BJ (cell line): ENCODE measurements at regions not wholly inside any gene's neighbourhood (a gene's known extent, or its start where the extent isn't known, plus 50 kb on each side); places are given as distances from the start of the nearest gene placed in this dataset.
"Not testable (repeated sequence)": the region's sequence is repeated elsewhere in the genome, so short reads cannot be mapped to it uniquely, and the experiment has no call there.

Experiments used
- CTCF ChIA-PET: fragments of 350-600 bp; formaldehyde crosslinking; extraction: SDS; loops from one replicate; lab custom pipeline; 2021; ENCODE audit warnings: antibody characterized with exemption, inconsistent platforms; lab: Yijun Ruan, JAX
- POLR2A ChIA-PET: fragments of 300-600 bp; sonication (Branson Sonifier 250); formaldehyde crosslinking; extraction: SDS; loops from one replicate; lab custom pipeline; 2021; ENCODE audit warnings: antibody characterized with exemption; lab: Charles Lee
- DNase-seq: peaks from one replicate; pipeline ENCODE4 v3.0.0-alpha.2; 2011; ENCODE audit warnings: low read depth
- H3K27me3 ChIP-seq: 2 replicates; pipeline ENCODE4 v1.6.0; 2011; ENCODE audit warnings: low read length; ENCODE audit not compliant: control insufficient read depth, insufficient read depth
- H3K36me3 ChIP-seq: 2 replicates; pipeline ENCODE4 v1.5.1; 2011; ENCODE audit warnings: low read length; ENCODE audit not compliant: control insufficient read depth, insufficient read depth
- H3K4me3 ChIP-seq: 2 replicates; pipeline ENCODE4 v1.5.1; 2011; ENCODE audit warnings: low read depth, mild to moderate bottlenecking, control low read depth, low read length
- CTCF ChIP-seq: IDR thresholded peaks from 2 replicates; pipeline ENCODE4 v1.5.1; 2011; ENCODE audit warnings: low read depth, mild to moderate bottlenecking, control low read depth, inconsistent platforms, low read length, moderate library complexity; ENCODE audit not compliant: insufficient read depth

- no peak for DNase-seq
- ChIA-PET POLR2A (no interaction called here), CTCF (no interaction called here)
- TF ChIP-seq CTCF: no peak
- Histone ChIP-seq H3K36me3 (no peaks in the 10 kb centered on the region), H3K4me3 (no peak overlapping the region), H3K27me3 (no peaks in the 10 kb centered on the region)
These were observed 584.4 kb downstream of the KLHL4 start for GRCh38 chrX:88101968-88102367.

GRCh38 chrX:88135735-88136134, 611.3 kb upstream of the CPXCR1 start:
- no peak for TF ChIP-seq CTCF
- Histone ChIP-seq H3K36me3 (no peaks in the 10 kb centered on the region), H3K27me3 (no peaks in the 10 kb centered on the region), H3K4me3 (no peak overlapping the region)
- no peak for DNase-seq
- CTCF ChIA-PET: no interaction called here
- POLR2A ChIA-PET: no interaction called here

GRCh38 chrX:88136328-88136727, 610.7 kb upstream of the CPXCR1 start:
- CTCF ChIA-PET: no interaction called here
- H3K27me3 ChIP-seq: no peaks in the 10 kb centered on the region
- TF ChIP-seq CTCF: no peak
- no peaks in the 10 kb centered on the region for H3K36me3 ChIP-seq
- POLR2A ChIA-PET: no interaction called here
- DNase-seq: no peak
- no peak overlapping the region for H3K4me3 ChIP-seq

- ChIA-PET CTCF (no interaction called here), POLR2A (no interaction called here)
- TF ChIP-seq CTCF: no peak
- no peak for DNase-seq
- no peak overlapping the region for H3K4me3 ChIP-seq
- no peaks in the 10 kb centered on the region for H3K36me3 ChIP-seq
- H3K27me3 ChIP-seq: no peaks in the 10 kb centered on the region
These were observed 600.4 kb upstream of the CPXCR1 start for GRCh38 chrX:88146577-88146976.

GRCh38 chrX:88170553-88170952, 576.5 kb upstream of the CPXCR1 start:
- POLR2A ChIA-PET: no interaction called here
- CTCF ChIA-PET: no interaction called here
- Histone ChIP-seq H3K27me3 (no peaks in the 10 kb centered on the region), H3K36me3 (no peaks in the 10 kb centered on the region), H3K4me3 (no peak overlapping the region)
- DNase-seq: no peak
- no peak for TF ChIP-seq CTCF

- DNase-seq, CTCF ChIA-PET, H3K27me3 ChIP-seq, H3K4me3 ChIP-seq, POLR2A ChIA-PET, H3K36me3 ChIP-seq: not testable (repeated sequence)
These were observed 573.0 kb upstream of the CPXCR1 start for GRCh38 chrX:88173932-88174440.
